ENCODE measurements at regions not wholly inside any gene's neighbourhood (a gene's known extent, or its start where the extent isn't known, plus 50 kb on each side); places are given as distances from the start of the nearest gene placed in this dataset.
"Not testable (repeated sequence)": the region's sequence is repeated elsewhere in the genome, so short reads cannot be mapped to it uniquely, and the experiment has no call there.

- no peak for DNase-seq
Observed at GRCh38 chr13:84640691-84641090, 758.4 kb upstream of the SLITRK1 start.

GRCh38 chr13:84630476-84630875 lies 748.2 kb upstream of the SLITRK1 start:
- no peak for DNase-seq

- DNase-seq = no peak
Observed at GRCh38 chr13:84616864-84617263, 734.6 kb upstream of the SLITRK1 start.

- no peak for DNase-seq
Observed at GRCh38 chr13:84609716-84610115, 727.4 kb upstream of the SLITRK1 start.

GRCh38 chr13:84607261-84608013 lies 725.2 kb upstream of the SLITRK1 start:
- no peak for DNase-seq

- no peak for DNase-seq
Observed at GRCh38 chr13:84606616-84607015, 724.3 kb upstream of the SLITRK1 start.

- DNase-seq = no peak
Observed at GRCh38 chr13:84605927-84606326, 723.7 kb upstream of the SLITRK1 start.

GRCh38 chr13:84591444-84591843 lies 709.2 kb upstream of the SLITRK1 start:
- no peak for DNase-seq

- no peak for DNase-seq
Observed at GRCh38 chr13:84590663-84591062, 708.4 kb upstream of the SLITRK1 start.

GRCh38 chr13:84588023-84588422 lies 705.7 kb upstream of the SLITRK1 start:
- no peak for DNase-seq

GRCh38 chr13:84579901-84580300 lies 697.6 kb upstream of the SLITRK1 start:
- DNase-seq = not testable (repeated sequence)

- no peak for DNase-seq
Observed at GRCh38 chr13:84574851-84575250, 692.6 kb upstream of the SLITRK1 start.

GRCh38 chr13:84571264-84571663 lies 689.0 kb upstream of the SLITRK1 start:
- no peak for DNase-seq

- no peak for DNase-seq
Observed at GRCh38 chr13:84570831-84571230, 688.6 kb upstream of the SLITRK1 start.

- no peak for DNase-seq
Observed at GRCh38 chr13:84569366-84569765, 687.1 kb upstream of the SLITRK1 start.

GRCh38 chr13:84567848-84568247 lies 685.6 kb upstream of the SLITRK1 start:
- no peak for DNase-seq

GRCh38 chr13:84566780-84567179 lies 684.5 kb upstream of the SLITRK1 start:
- DNase-seq = no peak

- DNase-seq = no peak
Observed at GRCh38 chr13:84563611-84564010, 681.3 kb upstream of the SLITRK1 start.

- DNase-seq = no peak
Observed at GRCh38 chr13:84553227-84553626, 671.0 kb upstream of the SLITRK1 start.

- DNase-seq = no peak
Observed at GRCh38 chr13:84543962-84544361, 661.7 kb upstream of the SLITRK1 start.

- no peak for DNase-seq
Observed at GRCh38 chr13:84542348-84542747, 660.1 kb upstream of the SLITRK1 start.

GRCh38 chr13:84536906-84537305 lies 654.6 kb upstream of the SLITRK1 start:
- DNase-seq = no peak

- DNase-seq = no peak
Observed at GRCh38 chr13:84528408-84529070, 646.3 kb upstream of the SLITRK1 start.

- no peak for DNase-seq
Observed at GRCh38 chr13:84525865-84526264, 643.6 kb upstream of the SLITRK1 start.

GRCh38 chr13:84524586-84524985 lies 642.3 kb upstream of the SLITRK1 start:
- no peak for DNase-seq

All from NCI-H1048 (cell line).